ENCODE measurements at regions not wholly inside any gene's neighbourhood (a gene's known extent, or its start where the extent isn't known, plus 50 kb on each side); places are given as distances from the start of the nearest gene placed in this dataset.

DNA sequence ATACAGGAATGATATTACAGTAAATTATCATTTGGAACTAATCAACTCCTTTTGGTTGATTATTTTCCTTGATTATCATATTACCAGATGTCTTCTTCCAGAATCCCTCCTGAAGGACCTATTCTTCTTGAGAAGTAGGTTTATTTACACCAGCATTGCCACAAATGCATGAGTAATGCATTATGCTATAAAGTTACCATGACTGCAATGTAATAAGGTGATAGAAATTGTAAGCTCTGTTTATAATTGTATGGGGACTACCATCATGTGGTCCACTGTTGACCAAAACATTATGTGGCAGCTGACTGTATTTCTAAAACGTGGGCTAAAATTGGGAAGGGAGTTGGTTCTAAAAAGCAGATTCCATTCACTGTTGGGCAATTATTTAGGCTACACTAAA is 602.2 kb downstream of the NYAP2 start (continued):
- TF ChIP-seq RXRB (CRISPR knock-in tag; IDR thresholded peaks at IDR 0.05; ENCODE audit: borderline replicate concordance): no peak
- TF ChIP-seq POLR2AphosphoS2 (IDR thresholded peaks at IDR 0.05; ENCODE audit: low read depth, low read length): no peak
- no peak for TF ChIP-seq NAIF1 (CRISPR knock-in tag; IDR thresholded peaks at IDR 0.05; ENCODE audit: borderline replicate concordance)
- TF ChIP-seq HOXA9 (CRISPR knock-in tag; IDR thresholded peaks at IDR 0.05; ENCODE audit: borderline replicate concordance): no peak
- no peak for TF ChIP-seq RBAK (CRISPR knock-in tag; IDR thresholded peaks at IDR 0.05)
- no peak for TF ChIP-seq ZBTB38 (CRISPR knock-in tag; IDR thresholded peaks at IDR 0.05)

DNA sequence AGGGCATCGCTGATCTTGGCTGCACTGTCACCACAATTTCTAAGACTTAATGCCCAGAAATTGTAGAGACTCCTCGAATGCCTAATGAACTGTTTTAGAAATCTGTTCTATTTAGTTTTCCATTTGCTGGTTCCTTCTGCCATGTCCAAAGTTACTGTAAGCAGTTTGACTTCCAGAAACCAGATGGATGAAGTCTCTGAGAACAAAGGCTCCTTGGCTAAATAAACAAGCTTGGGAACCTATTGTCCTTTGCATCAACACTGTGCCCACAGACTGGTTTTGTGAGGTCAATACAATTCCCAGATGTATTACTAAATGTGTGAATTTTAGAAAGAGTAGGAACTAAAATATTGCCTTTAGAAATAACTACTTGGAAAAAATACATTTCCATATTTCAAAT is 600.2 kb downstream of the NYAP2 start:
- intact Hi-C loops (cut with micrococcal nuclease; ENCODE audit: unreplicated experiment): no loop called here
- BruUV-seq (replicated peaks): no TSS peak
- ChIA-PET CTCF (ENCODE audit: low intra/inter-chr PET ratio, low total read pairs) (no interaction called here), POLR2A (no interaction called here)
- H4K20me1 ChIP-seq (ENCODE audit: insufficient read depth, low read length): no peaks in the 10 kb centered on the region
- H3K27ac ChIP-seq (ENCODE audit: extremely low read length, insufficient read depth, low read length): no peak overlapping the region
- ATAC-seq: no peak
- peaks cover 7% of the 10 kb centered on the region; the same call in 1 of the 2 replicates for H3K4me1 ChIP-seq (ENCODE audit: insufficient read depth, low read length)
- H3K4me3 ChIP-seq (replicated peaks in 1 of 3; ENCODE audit: insufficient read depth in 1 of 3, low read depth in 2 of 3, low read length in 3 of 3): no peak overlapping the region
- no peak overlapping the region for H3K4me2 ChIP-seq (ENCODE audit: low read depth, low read length)
- 28% methylated on average over 2 of the region's 2 CpGs for WGBS (ENCODE audit: low lambda C conversion rate)
- H3K79me2 ChIP-seq (ENCODE audit: insufficient read depth, low read length): no peaks in the 10 kb centered on the region
- FAIRE-seq: no peak
- no peak overlapping the region for H2AFZ ChIP-seq (ENCODE audit: low read length)
- no peak overlapping the region for H3K9ac ChIP-seq (ENCODE audit: insufficient read depth, low read depth, low read length)
- in situ Hi-C loops (cut with HindIII; ENCODE audit: extremely low pct_ligation_motif_present, low pct_unique_long_range_greater_than_20kb): no loop called here
- H3K27me3 ChIP-seq (ENCODE audit: control insufficient read depth in 1 of 2, insufficient read depth in 2 of 2, low read length in 2 of 2): no peaks in the 10 kb centered on the region; a peak in 1 of 5 replicates
- no peaks in the 10 kb centered on the region for H3K36me3 ChIP-seq (replicated peaks in 1 of 2; ENCODE audit: control insufficient read depth in 1 of 2, insufficient read depth in 2 of 2, low read length in 2 of 2)
- DNase-seq (ENCODE audit: low spot score): no peak
- no peaks in the 10 kb centered on the region for H3K9me3 ChIP-seq (ENCODE audit: low read length)
- TF ChIP-seq HMG20A (CRISPR knock-in tag; IDR thresholded peaks at IDR 0.05; ENCODE audit: borderline replicate concordance) (no peak), FOXK1 (CRISPR knock-in tag; IDR thresholded peaks at IDR 0.05; ENCODE audit: borderline replicate concordance, low read depth) (no peak), KDM5A (IDR thresholded peaks at IDR 0.05; ENCODE audit: borderline replicate concordance, low read length) (no peak), YEATS2 (CRISPR knock-in tag; IDR thresholded peaks at IDR 0.05; ENCODE audit: borderline replicate concordance) (no peak), ZNF235 (CRISPR knock-in tag; IDR thresholded peaks at IDR 0.05; ENCODE audit: borderline replicate concordance) (no peak)
- TF ChIP-seq, protein P1, sequence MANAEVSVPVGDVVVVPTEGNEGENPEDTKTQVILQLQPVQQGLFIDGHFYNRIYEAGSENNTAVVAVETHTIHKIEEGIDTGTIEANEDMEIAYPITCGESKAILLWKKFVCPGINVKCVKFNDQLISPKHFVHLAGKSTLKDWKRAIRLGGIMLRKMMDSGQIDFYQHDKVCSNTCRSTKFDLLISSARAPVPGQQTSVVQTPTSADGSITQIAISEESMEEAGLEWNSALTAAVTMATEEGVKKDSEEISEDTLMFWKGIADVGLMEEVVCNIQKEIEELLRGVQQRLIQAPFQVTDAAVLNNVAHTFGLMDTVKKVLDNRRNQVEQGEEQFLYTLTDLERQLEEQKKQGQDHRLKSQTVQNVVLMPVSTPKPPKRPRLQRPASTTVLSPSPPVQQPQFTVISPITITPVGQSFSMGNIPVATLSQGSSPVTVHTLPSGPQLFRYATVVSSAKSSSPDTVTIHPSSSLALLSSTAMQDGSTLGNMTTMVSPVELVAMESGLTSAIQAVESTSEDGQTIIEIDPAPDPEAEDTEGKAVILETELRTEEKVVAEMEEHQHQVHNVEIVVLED (CRISPR knock-in tag; IDR thresholded peaks at IDR 0.05; ENCODE audit: borderline replicate concordance): no peak
- TF ChIP-seq, protein P2, sequence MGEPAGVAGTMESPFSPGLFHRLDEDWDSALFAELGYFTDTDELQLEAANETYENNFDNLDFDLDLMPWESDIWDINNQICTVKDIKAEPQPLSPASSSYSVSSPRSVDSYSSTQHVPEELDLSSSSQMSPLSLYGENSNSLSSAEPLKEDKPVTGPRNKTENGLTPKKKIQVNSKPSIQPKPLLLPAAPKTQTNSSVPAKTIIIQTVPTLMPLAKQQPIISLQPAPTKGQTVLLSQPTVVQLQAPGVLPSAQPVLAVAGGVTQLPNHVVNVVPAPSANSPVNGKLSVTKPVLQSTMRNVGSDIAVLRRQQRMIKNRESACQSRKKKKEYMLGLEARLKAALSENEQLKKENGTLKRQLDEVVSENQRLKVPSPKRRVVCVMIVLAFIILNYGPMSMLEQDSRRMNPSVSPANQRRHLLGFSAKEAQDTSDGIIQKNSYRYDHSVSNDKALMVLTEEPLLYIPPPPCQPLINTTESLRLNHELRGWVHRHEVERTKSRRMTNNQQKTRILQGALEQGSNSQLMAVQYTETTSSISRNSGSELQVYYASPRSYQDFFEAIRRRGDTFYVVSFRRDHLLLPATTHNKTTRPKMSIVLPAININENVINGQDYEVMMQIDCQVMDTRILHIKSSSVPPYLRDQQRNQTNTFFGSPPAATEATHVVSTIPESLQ (CRISPR knock-in tag; conservative IDR thresholded peaks at IDR 0.05): no peak
- TF ChIP-seq, protein P3, sequence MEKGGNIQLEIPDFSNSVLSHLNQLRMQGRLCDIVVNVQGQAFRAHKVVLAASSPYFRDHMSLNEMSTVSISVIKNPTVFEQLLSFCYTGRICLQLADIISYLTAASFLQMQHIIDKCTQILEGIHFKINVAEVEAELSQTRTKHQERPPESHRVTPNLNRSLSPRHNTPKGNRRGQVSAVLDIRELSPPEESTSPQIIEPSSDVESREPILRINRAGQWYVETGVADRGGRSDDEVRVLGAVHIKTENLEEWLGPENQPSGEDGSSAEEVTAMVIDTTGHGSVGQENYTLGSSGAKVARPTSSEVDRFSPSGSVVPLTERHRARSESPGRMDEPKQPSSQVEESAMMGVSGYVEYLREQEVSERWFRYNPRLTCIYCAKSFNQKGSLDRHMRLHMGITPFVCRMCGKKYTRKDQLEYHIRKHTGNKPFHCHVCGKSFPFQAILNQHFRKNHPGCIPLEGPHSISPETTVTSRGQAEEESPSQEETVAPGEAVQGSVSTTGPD (CRISPR knock-in tag; IDR thresholded peaks at IDR 0.05): no peak
- TF ChIP-seq, protein P4, sequence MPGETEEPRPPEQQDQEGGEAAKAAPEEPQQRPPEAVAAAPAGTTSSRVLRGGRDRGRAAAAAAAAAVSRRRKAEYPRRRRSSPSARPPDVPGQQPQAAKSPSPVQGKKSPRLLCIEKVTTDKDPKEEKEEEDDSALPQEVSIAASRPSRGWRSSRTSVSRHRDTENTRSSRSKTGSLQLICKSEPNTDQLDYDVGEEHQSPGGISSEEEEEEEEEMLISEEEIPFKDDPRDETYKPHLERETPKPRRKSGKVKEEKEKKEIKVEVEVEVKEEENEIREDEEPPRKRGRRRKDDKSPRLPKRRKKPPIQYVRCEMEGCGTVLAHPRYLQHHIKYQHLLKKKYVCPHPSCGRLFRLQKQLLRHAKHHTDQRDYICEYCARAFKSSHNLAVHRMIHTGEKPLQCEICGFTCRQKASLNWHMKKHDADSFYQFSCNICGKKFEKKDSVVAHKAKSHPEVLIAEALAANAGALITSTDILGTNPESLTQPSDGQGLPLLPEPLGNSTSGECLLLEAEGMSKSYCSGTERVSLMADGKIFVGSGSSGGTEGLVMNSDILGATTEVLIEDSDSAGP (CRISPR knock-in tag; IDR thresholded peaks at IDR 0.05; ENCODE audit: borderline replicate concordance): no peak
- TF ChIP-seq, protein P5, sequence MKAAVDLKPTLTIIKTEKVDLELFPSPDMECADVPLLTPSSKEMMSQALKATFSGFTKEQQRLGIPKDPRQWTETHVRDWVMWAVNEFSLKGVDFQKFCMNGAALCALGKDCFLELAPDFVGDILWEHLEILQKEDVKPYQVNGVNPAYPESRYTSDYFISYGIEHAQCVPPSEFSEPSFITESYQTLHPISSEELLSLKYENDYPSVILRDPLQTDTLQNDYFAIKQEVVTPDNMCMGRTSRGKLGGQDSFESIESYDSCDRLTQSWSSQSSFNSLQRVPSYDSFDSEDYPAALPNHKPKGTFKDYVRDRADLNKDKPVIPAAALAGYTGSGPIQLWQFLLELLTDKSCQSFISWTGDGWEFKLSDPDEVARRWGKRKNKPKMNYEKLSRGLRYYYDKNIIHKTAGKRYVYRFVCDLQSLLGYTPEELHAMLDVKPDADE (CRISPR knock-in tag; IDR thresholded peaks at IDR 0.05): no peak
